OCI-LY1 (cell line): ENCODE measurements at regions not wholly inside any gene's neighbourhood (a gene's known extent, or its start where the extent isn't known, plus 50 kb on each side); places are given as distances from the start of the nearest gene placed in this dataset.

Experiments
- H2AFZ ChIP-seq: fragments of 200-600 bp; sonication (generic), shearing (Covaris generic); 2 replicates; pipeline ENCODE4 v1.6.0; 2014; ENCODE audit warnings: antibody characterized with exemption, mild to moderate bottlenecking, low read length
- H3F3A ChIP-seq: fragments of 200-600 bp; sonication (generic), shearing (Covaris generic); 2 replicates; pipeline ENCODE4 v1.6.0; 2014; ENCODE audit warnings: mild to moderate bottlenecking, antibody characterized with exemption, low read length, moderate library complexity; ENCODE audit not compliant: insufficient read depth
- H3K27ac ChIP-seq: fragments of 200-600 bp; sonication (generic); 2 replicates; pipeline ENCODE4 v1.5.1; 2014; ENCODE audit warnings: low read length, mixed run types, mild to moderate bottlenecking, low read depth; ENCODE audit not compliant: poor library complexity, severe bottlenecking
- H3K27me3 ChIP-seq: fragments of 200-600 bp; sonication (generic); 2 replicates; pipeline ENCODE4 v1.6.0; 2014; ENCODE audit warnings: antibody characterized with exemption, mild to moderate bottlenecking, low read length, moderate library complexity; ENCODE audit not compliant: insufficient read depth
- H3K36me3 ChIP-seq: fragments of 200-600 bp; sonication (generic); 2 replicates; pipeline ENCODE4 v1.6.1; 2014; ENCODE audit warnings: mild to moderate bottlenecking, antibody characterized with exemption, low read length, moderate library complexity, mixed read lengths; ENCODE audit not compliant: insufficient read depth
- H3K4me1 ChIP-seq: fragments of 200-600 bp; sonication (generic); 2 replicates; pipeline ENCODE4 v1.5.1; 2014; ENCODE audit warnings: mild to moderate bottlenecking, low read length, moderate library complexity; ENCODE audit not compliant: insufficient read depth, severe bottlenecking
- H3K4me2 ChIP-seq: fragments of 200-600 bp; sonication (generic), shearing (Covaris generic); 2 replicates; pipeline ENCODE4 v1.6.1; 2014; ENCODE audit warnings: low read length
- H3K4me3 ChIP-seq: fragments of 200-600 bp; sonication (generic); 2 replicates; pipeline ENCODE4 v1.5.1; 2014; ENCODE audit warnings: low read length, low read depth, mild to moderate bottlenecking, mixed read lengths; ENCODE audit not compliant: poor library complexity, severe bottlenecking
- H3K79me2 ChIP-seq: fragments of 200-600 bp; shearing (Covaris generic); 2 replicates; pipeline ENCODE4 v1.6.1; 2016; ENCODE audit warnings: mixed run types, low read length, mixed read lengths; ENCODE audit not compliant: insufficient read depth
- H3K9ac ChIP-seq: fragments of 200-600 bp; sonication (generic), shearing (Covaris generic); 2 replicates; pipeline ENCODE4 v1.6.1; 2014; ENCODE audit warnings: mild to moderate bottlenecking, low read length, mixed read lengths
- H3K9me2 ChIP-seq: fragments of 200-600 bp; sonication (generic), shearing (Covaris generic); 2 replicates; pipeline ENCODE4 v1.6.1; 2014; ENCODE audit warnings: low read depth, mild to moderate bottlenecking, low read length, mixed read lengths
- H3K9me3 ChIP-seq: fragments of 200-600 bp; shearing (Covaris generic); 2 replicates; pipeline ENCODE4 v1.6.1; 2014; ENCODE audit warnings: low read length, mixed read lengths
- H4K20me1 ChIP-seq: fragments of 200-600 bp; sonication (generic), shearing (Covaris generic); 2 replicates; pipeline ENCODE4 v1.6.0; 2016; ENCODE audit warnings: mild to moderate bottlenecking, low read length; ENCODE audit not compliant: insufficient read depth
- CTCF ChIP-seq: fragments of 200-600 bp; sonication (generic), shearing (Covaris generic); IDR thresholded peaks from 2 replicates; pipeline ENCODE4 v1.5.1; 2017; ENCODE audit warnings: mild to moderate bottlenecking, antibody characterized with exemption, low read length, moderate library complexity, mixed read lengths
- EZH2 ChIP-seq: fragments of 200-600 bp; sonication (generic), shearing (Covaris generic); IDR thresholded peaks from 2 replicates; pipeline ENCODE4 v1.8.0; 2017; ENCODE audit warnings: borderline replicate concordance, mixed run types, mild to moderate bottlenecking, antibody characterized with exemption, low read length, moderate library complexity, mixed read lengths

GRCh38 chr1:5742801-5743200, 249.4 kb downstream of the NPHP4 start:
- H4K20me1 ChIP-seq: no peaks in the 10 kb centered on the region
- no peaks in the 10 kb centered on the region for H3K27me3 ChIP-seq
- H3F3A ChIP-seq: no peaks in the 10 kb centered on the region
- no peak for TF ChIP-seq CTCF
- no peak for TF ChIP-seq EZH2
- H3K27ac ChIP-seq: no peak overlapping the region
- no peak overlapping the region for H2AFZ ChIP-seq
- H3K9me2 ChIP-seq: no peaks in the 10 kb centered on the region
- no peaks in the 10 kb centered on the region for H3K79me2 ChIP-seq
- no peak overlapping the region for H3K4me2 ChIP-seq
- H3K4me1 ChIP-seq: no peaks in the 10 kb centered on the region
- H3K9me3 ChIP-seq: no peaks in the 10 kb centered on the region
- no peak overlapping the region for H3K4me3 ChIP-seq
- H3K36me3 ChIP-seq: no peaks in the 10 kb centered on the region
- no peak overlapping the region for H3K9ac ChIP-seq

GRCh38 chr1:5742032-5742431, 250.2 kb downstream of the NPHP4 start:
- no peak for TF ChIP-seq CTCF
- TF ChIP-seq EZH2: no peak

DNA sequence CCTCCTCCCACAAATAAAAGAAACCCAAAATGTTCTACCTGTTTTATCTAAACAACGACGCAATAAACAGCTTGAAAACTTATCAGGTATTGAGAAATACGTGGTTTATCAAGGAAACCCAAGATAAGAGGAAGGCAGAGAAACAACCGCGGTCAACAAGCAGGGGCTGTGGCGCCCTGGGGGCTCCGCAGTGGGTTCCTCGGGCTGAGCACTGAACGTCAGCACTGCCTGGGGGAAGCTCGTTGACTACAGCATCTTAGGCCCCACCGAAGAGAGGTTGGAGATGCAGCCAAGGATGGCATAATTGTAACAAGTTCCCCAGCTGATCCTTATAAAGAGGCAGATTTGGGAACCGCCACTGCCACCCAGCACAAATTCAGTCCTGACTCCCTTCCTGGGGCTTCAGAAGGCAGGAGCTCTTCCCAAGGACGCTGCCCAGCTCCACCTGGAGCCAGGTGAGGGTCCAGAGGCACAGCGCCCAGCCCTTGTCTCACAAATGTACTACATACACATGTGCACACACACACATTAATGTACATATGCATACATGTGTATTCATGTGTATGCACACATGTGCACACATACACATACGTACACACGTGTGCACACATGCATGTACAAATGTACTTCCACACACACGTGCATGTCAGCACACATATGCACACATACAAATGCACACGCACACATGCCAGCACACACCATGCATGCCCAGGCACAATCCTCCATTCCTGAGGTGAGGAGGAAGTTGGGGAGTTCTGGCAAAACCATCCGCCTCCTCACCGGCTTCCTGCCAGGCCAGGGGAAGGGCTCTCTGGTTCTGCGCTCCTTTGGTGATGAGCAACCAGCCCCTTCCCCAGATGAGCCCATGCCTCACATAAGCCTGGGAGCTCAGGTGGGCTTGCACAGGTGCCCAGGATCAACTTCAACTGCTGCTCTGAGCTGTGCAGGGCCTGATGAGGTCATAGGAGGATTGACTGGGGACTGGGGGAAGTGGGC, 251.1 kb downstream of the NPHP4 start:
- H3K4me3 ChIP-seq: no peak overlapping the region
- no peaks in the 10 kb centered on the region for H3K9me2 ChIP-seq
- no peaks in the 10 kb centered on the region for H3K9me3 ChIP-seq
- H4K20me1 ChIP-seq: no peaks in the 10 kb centered on the region
- H2AFZ ChIP-seq: no peak overlapping the region
- no peaks in the 10 kb centered on the region for H3K79me2 ChIP-seq
- no peaks in the 10 kb centered on the region for H3K36me3 ChIP-seq
- no peak overlapping the region for H3K27ac ChIP-seq
- TF ChIP-seq EZH2: no peak
- TF ChIP-seq CTCF: no peak
- no peaks in the 10 kb centered on the region for H3F3A ChIP-seq
- no peak overlapping the region for H3K9ac ChIP-seq
- H3K4me1 ChIP-seq: no peaks in the 10 kb centered on the region
- H3K4me2 ChIP-seq: no peak overlapping the region
- no peaks in the 10 kb centered on the region for H3K27me3 ChIP-seq

More at GRCh38 chr1:5742032-5742431, 250.2 kb downstream of the NPHP4 start:
- Histone ChIP-seq H3K4me1 (no peaks in the 10 kb centered on the region), H3K9ac (no peak overlapping the region), H3F3A (no peaks in the 10 kb centered on the region), H3K4me3 (no peak overlapping the region), H3K27me3 (no peaks in the 10 kb centered on the region), H4K20me1 (no peaks in the 10 kb centered on the region), H3K9me3 (no peaks in the 10 kb centered on the region), H3K4me2 (no peak overlapping the region), H3K79me2 (no peaks in the 10 kb centered on the region), H3K27ac (no peak overlapping the region), H3K36me3 (no peaks in the 10 kb centered on the region), H3K9me2 (no peaks in the 10 kb centered on the region), H2AFZ (no peak overlapping the region)
